ENCODE measurements at regions not wholly inside any gene's neighbourhood (a gene's known extent, or its start where the extent isn't known, plus 50 kb on each side); places are given as distances from the start of the nearest gene placed in this dataset.

GRCh38 chr11:122319691-122320620 is 203.9 kb upstream of the BLID start:
- DNase-seq (ENCODE audit: low read depth), result no peak

- DNase-seq (ENCODE audit: low read depth), result no peak
Measured at GRCh38 chr11:122319085-122319484, 203.1 kb upstream of the BLID start.

- no peak for DNase-seq (ENCODE audit: low read depth)
Measured at GRCh38 chr11:122317305-122317704, 201.3 kb upstream of the BLID start.

- no peak for DNase-seq (ENCODE audit: low read depth)
Measured at GRCh38 chr11:122313581-122313980, 197.6 kb upstream of the BLID start.

- DNase-seq (ENCODE audit: low read depth), result no peak
Measured at GRCh38 chr11:122311216-122311755, 195.3 kb upstream of the BLID start.

GRCh38 chr11:122310766-122311165 is 194.8 kb upstream of the BLID start:
- DNase-seq (ENCODE audit: low read depth), result no peak

- DNase-seq (ENCODE audit: low read depth), result no peak
Measured at GRCh38 chr11:122309262-122309925, 193.4 kb upstream of the BLID start.

- no peak for DNase-seq (ENCODE audit: low read depth)
Measured at GRCh38 chr11:122308226-122308625, 192.2 kb upstream of the BLID start.

GRCh38 chr11:122307476-122308035 is 191.5 kb upstream of the BLID start:
- no peak for DNase-seq (ENCODE audit: low read depth)

- no peak for DNase-seq (ENCODE audit: low read depth)
Measured at GRCh38 chr11:122306831-122307391, 190.9 kb upstream of the BLID start.

GRCh38 chr11:122305426-122306320 is 189.7 kb upstream of the BLID start:
- DNase-seq (ENCODE audit: low read depth), result no peak

- no peak for DNase-seq (ENCODE audit: low read depth)
Measured at GRCh38 chr11:122304973-122305372, 189.0 kb upstream of the BLID start.

- no peak for DNase-seq (ENCODE audit: low read depth)
Measured at GRCh38 chr11:122304306-122304705, 188.3 kb upstream of the BLID start.

GRCh38 chr11:122294041-122294440 is 178.0 kb upstream of the BLID start:
- DNase-seq (ENCODE audit: low read depth), result no peak

- no peak for DNase-seq (ENCODE audit: low read depth)
Measured at GRCh38 chr11:122293296-122294023, 177.4 kb upstream of the BLID start.

- no peak for DNase-seq (ENCODE audit: low read depth)
Measured at GRCh38 chr11:122287401-122287800, 171.4 kb upstream of the BLID start.

- DNase-seq (ENCODE audit: low read depth), result no peak
Measured at GRCh38 chr11:122285070-122285988, 169.3 kb upstream of the BLID start.

GRCh38 chr11:122280870-122281269 is 164.9 kb upstream of the BLID start:
- DNase-seq (ENCODE audit: low read depth), result no peak

- DNase-seq (ENCODE audit: low read depth), result no peak
Measured at GRCh38 chr11:122279194-122279593, 163.2 kb upstream of the BLID start.

GRCh38 chr11:122277493-122277892 is 161.5 kb upstream of the BLID start:
- DNase-seq (ENCODE audit: low read depth), result no peak
